Umbilical cord (tissue), 1 donor: ENCODE measurements at regions not wholly inside any gene's neighbourhood (a gene's known extent, or its start where the extent isn't known, plus 50 kb on each side); places are given as distances from the start of the nearest gene placed in this dataset.
A peak's percentile ranks its signal among the peaks of the same experiment; 100 is the strongest.

Experiments
- DNase-seq: peaks from one replicate; pipeline ENCODE4 v3.0.0-alpha.2; 2015; ENCODE audit warnings: low spot score

GRCh38 chr1:95991787-95992520, 729.6 kb upstream of the PTBP2 start:
- DNase-seq = peak; percentile 57

- DNase-seq = no peak
Observed at GRCh38 chr1:95994643-95995042, 726.9 kb upstream of the PTBP2 start.

- DNase-seq = no peak
Observed at GRCh38 chr1:96002201-96002600, 719.4 kb upstream of the PTBP2 start.

- no peak for DNase-seq
Observed at GRCh38 chr1:96002969-96003964, 718.3 kb upstream of the PTBP2 start.

GRCh38 chr1:96009831-96010434, 711.7 kb upstream of the PTBP2 start:
- peak; percentile 96 for DNase-seq

GRCh38 chr1:96011606-96012005, 710.0 kb upstream of the PTBP2 start:
- DNase-seq = peak; percentile 95

GRCh38 chr1:96016219-96016618, 705.4 kb upstream of the PTBP2 start:
- DNase-seq = no peak

- DNase-seq = no peak
Observed at GRCh38 chr1:96020378-96020777, 701.2 kb upstream of the PTBP2 start.

GRCh38 chr1:96025062-96025461, 696.5 kb upstream of the PTBP2 start:
- DNase-seq = no peak

GRCh38 chr1:96028071-96028470, 693.5 kb upstream of the PTBP2 start:
- no peak for DNase-seq

- no peak for DNase-seq
Observed at GRCh38 chr1:96030312-96030711, 691.3 kb upstream of the PTBP2 start.

GRCh38 chr1:96034006-96034405, 687.6 kb upstream of the PTBP2 start:
- no peak for DNase-seq

GRCh38 chr1:96036763-96037162, 684.8 kb upstream of the PTBP2 start:
- no peak for DNase-seq

- DNase-seq = peak; percentile 17
Observed at GRCh38 chr1:96038636-96039035, 682.9 kb upstream of the PTBP2 start.

- DNase-seq = no peak
Observed at GRCh38 chr1:96039910-96040309, 681.7 kb upstream of the PTBP2 start.

- DNase-seq = no peak
Observed at GRCh38 chr1:96041470-96041869, 680.1 kb upstream of the PTBP2 start.

GRCh38 chr1:96048572-96049212, 672.9 kb upstream of the PTBP2 start:
- DNase-seq = peak; percentile 60

- no peak for DNase-seq
Observed at GRCh38 chr1:96049759-96050409, 671.7 kb upstream of the PTBP2 start.

- DNase-seq = no peak
Observed at GRCh38 chr1:96059276-96059675, 662.3 kb upstream of the PTBP2 start.

GRCh38 chr1:96059736-96060135, 661.8 kb upstream of the PTBP2 start:
- no peak for DNase-seq

- DNase-seq = no peak
Observed at GRCh38 chr1:96060621-96061020, 661.0 kb upstream of the PTBP2 start.
